Activated T-cell treated with anti-CD3 and anti-CD28 coated beads, Interleukin-2, amount 50 U/mL, for 24 hours (primary cell): ENCODE measurements at regions not wholly inside any gene's neighbourhood (a gene's known extent, or its start where the extent isn't known, plus 50 kb on each side); places are given as distances from the start of the nearest gene placed in this dataset.

Experiments
- DNase-seq: peaks from one replicate; pipeline ENCODE4 v3.0.0-alpha.2; 2020
- H3K27ac Mint-ChIP-seq: 2 replicates; pipeline ENCODE4 v1.8.0; 2020; ENCODE audit warnings: mild to moderate bottlenecking, mixed read lengths
- H3K27me3 Mint-ChIP-seq: 2 replicates; pipeline ENCODE4 v1.8.0; 2020; ENCODE audit warnings: mixed read lengths
- H3K36me3 Mint-ChIP-seq: 2 replicates; pipeline ENCODE4 v1.8.0; 2020; ENCODE audit warnings: low read depth, mixed read lengths
- H3K4me1 Mint-ChIP-seq: 2 replicates; pipeline ENCODE4 v1.8.0; 2020; ENCODE audit warnings: low read depth, mixed read lengths
- H3K4me3 Mint-ChIP-seq: 2 replicates; pipeline ENCODE4 v1.8.0; 2020; ENCODE audit warnings: mild to moderate bottlenecking, moderate library complexity, mixed read lengths
- H3K9me3 Mint-ChIP-seq: 2 replicates; pipeline ENCODE4 v1.8.0; 2020; ENCODE audit warnings: mixed read lengths

- Mint-ChIP-seq H3K4me1 (no peaks in the 10 kb centered on the region), H3K27me3 (no peaks in the 10 kb centered on the region), H3K9me3 (no peaks in the 10 kb centered on the region), H3K4me3 (no peak overlapping the region), H3K27ac (no peak overlapping the region), H3K36me3 (no peaks in the 10 kb centered on the region)
- no peak for DNase-seq
Measured at GRCh38 chr21:28339403-28339802, 653.3 kb downstream of the LTN1 start.

DNA sequence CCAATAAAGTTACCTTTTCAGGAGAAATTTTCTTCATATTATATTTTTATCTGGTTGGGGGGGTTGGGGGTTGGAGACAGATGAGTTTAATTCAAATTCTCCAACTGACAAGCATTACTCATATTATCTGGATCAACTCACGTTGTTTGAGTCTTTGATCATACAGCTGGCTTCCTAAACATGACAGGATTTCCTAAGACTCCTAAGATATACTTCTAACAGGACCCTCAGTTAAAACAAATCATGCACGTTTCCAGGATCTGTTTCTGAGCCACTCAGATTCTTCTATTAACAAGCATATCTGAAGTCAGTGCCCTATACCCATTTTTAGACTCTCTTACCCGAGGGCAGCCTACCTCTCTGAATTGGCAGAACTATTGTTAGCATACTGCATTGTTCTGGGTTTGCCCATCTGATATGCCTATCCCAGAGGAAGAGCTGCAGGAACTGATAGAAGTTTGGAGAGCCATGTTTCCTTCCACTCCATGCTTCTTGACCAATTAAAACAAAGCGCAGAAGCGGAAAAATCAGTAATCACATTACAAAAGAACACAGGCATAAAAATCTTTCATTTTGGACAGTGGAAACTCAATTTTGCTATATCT, 653.9 kb downstream of the LTN1 start:
- DNase-seq = no peak
- Mint-ChIP-seq H3K36me3 (no peaks in the 10 kb centered on the region), H3K9me3 (no peaks in the 10 kb centered on the region), H3K4me3 (no peak overlapping the region), H3K27ac (no peak overlapping the region), H3K27me3 (no peaks in the 10 kb centered on the region), H3K4me1 (no peaks in the 10 kb centered on the region)

DNA sequence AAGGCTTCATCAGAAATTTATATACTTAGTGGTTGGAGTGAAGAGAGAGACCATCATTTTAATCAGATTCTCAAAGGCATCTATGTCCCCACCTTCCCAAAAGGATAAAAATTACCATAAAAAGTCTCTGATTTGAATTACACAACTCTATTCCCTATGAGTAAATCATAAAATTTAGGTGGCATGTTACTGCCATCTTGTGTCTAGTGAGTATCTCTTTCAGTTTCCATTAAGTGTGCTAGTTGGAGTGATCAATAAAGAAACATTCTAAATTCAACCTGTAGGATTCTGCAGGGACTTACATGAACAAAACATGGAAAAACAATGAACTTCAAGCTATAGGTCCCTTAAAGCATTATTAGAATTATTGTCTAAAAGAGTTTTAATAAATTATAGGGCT, 655.4 kb downstream of the LTN1 start:
- no peaks in the 10 kb centered on the region for H3K27me3 Mint-ChIP-seq
- no peak for DNase-seq
- no peak overlapping the region for H3K4me3 Mint-ChIP-seq
- H3K36me3 Mint-ChIP-seq = no peaks in the 10 kb centered on the region
- H3K4me1 Mint-ChIP-seq = no peaks in the 10 kb centered on the region
- H3K9me3 Mint-ChIP-seq = no peaks in the 10 kb centered on the region
- H3K27ac Mint-ChIP-seq = no peak overlapping the region

- no peak overlapping the region for H3K4me3 Mint-ChIP-seq
- no peak overlapping the region for H3K27ac Mint-ChIP-seq
- no peak for DNase-seq
Measured at GRCh38 chr21:28336314-28336713, 656.4 kb downstream of the LTN1 start.

DNA sequence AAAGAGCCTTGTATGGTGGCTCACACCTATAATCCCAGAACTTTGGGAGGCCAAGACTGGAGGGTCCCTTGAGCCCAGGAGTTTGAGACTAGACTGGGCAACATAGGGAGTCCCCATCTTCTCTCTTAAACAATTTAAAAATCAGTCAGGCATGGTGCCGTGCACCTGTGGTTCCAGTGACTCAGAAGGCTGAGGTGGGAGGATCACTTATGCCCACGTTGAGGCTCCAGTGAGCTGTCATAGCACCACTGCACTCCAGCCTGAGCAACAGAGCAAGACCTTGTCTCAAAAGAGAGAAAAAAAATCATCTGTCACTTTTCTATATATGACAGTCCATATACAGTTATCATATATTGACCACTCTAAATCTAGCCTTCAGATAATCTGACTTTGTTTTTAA, 658.3 kb downstream of the LTN1 start:
- no peaks in the 10 kb centered on the region for H3K36me3 Mint-ChIP-seq
- H3K27ac Mint-ChIP-seq = no peak overlapping the region
- H3K4me1 Mint-ChIP-seq = no peaks in the 10 kb centered on the region
- no peak overlapping the region for H3K4me3 Mint-ChIP-seq
- H3K9me3 Mint-ChIP-seq = peaks cover 2% of the 10 kb centered on the region
- H3K27me3 Mint-ChIP-seq = no peaks in the 10 kb centered on the region
- DNase-seq = no peak

More at GRCh38 chr21:28336314-28336713, 656.4 kb downstream of the LTN1 start:
- Mint-ChIP-seq H3K27me3 (no peaks in the 10 kb centered on the region), H3K9me3 (no peaks in the 10 kb centered on the region), H3K4me1 (no peaks in the 10 kb centered on the region), H3K36me3 (no peaks in the 10 kb centered on the region)

GRCh38 chr21:28333578-28334075, 659.0 kb downstream of the LTN1 start:
- Mint-ChIP-seq H3K4me1 (no peaks in the 10 kb centered on the region), H3K27me3 (no peaks in the 10 kb centered on the region), H3K27ac (no peak overlapping the region), H3K4me3 (no peak overlapping the region), H3K36me3 (no peaks in the 10 kb centered on the region), H3K9me3 (peaks cover 6% of the 10 kb centered on the region)
- no peak for DNase-seq

DNA sequence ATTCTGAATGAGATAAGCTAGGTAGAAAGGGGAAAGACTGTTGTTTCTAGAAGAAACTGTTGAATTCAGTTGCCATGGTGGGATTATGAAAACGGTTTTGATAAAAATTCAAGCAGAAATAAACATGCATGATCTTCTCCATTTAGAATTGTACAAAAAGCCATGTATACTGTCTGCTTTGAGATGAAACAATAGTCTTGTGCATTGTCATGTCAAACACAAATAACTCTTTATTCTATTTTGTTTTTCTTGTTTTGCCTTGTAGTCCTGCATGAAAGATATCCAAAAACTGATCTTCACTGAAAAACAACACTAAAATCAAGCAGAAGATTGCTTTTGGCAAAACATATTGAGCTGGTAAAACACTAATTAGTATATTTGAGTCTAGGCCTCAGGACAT, 659.9 kb downstream of the LTN1 start:
- Mint-ChIP-seq H3K27ac (no peak overlapping the region), H3K9me3 (peaks cover 7% of the 10 kb centered on the region), H3K4me1 (no peaks in the 10 kb centered on the region), H3K27me3 (no peaks in the 10 kb centered on the region), H3K36me3 (no peaks in the 10 kb centered on the region), H3K4me3 (no peak overlapping the region)
- no peak for DNase-seq

DNA sequence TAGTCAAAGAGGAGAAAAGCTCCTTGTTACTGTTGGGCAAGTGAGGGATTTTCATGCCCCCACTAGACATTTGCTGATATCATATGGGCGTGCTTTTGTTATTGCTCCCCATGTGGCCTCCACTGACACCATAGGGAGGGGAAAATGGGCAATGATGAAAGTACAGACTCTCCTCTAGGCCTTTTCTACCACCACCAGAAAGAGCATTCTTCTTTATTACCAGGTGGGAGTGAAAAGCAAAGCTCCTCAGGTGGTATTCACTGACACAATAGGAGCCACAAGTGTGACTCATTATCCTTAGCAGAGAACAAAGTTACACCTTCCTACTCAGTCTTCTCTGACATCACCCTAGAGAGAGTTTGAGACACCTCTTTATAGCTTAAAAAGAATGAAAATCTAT, 667.1 kb downstream of the LTN1 start:
- no peak overlapping the region for H3K4me3 Mint-ChIP-seq
- no peaks in the 10 kb centered on the region for H3K4me1 Mint-ChIP-seq
- no peaks in the 10 kb centered on the region for H3K36me3 Mint-ChIP-seq
- H3K27ac Mint-ChIP-seq = no peak overlapping the region
- no peak for DNase-seq
- peaks cover 5% of the 10 kb centered on the region for H3K9me3 Mint-ChIP-seq
- no peaks in the 10 kb centered on the region for H3K27me3 Mint-ChIP-seq

DNA sequence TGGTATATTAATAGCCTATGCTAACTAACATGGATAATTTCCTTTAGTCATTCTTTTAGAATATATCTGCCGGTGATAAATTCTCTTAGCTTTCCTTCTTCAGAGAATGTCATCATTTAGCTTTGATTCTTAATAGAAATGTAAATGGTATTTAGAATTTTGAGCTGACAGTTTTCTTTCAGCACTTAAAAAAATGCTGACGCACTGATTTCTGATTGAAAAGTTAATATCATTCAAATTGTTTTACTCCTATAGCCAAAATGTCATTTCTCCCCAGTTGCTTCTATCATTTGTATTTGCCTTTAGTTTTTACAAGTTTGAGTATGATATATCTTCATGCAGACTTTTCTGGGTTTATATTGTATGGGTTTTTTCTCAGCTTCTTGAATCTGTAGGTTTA, 668.0 kb downstream of the LTN1 start:
- Mint-ChIP-seq H3K36me3 (no peaks in the 10 kb centered on the region), H3K27me3 (no peaks in the 10 kb centered on the region), H3K4me1 (no peaks in the 10 kb centered on the region), H3K9me3 (peaks cover 5% of the 10 kb centered on the region), H3K4me3 (no peak overlapping the region), H3K27ac (no peak overlapping the region)
- no peak for DNase-seq

DNA sequence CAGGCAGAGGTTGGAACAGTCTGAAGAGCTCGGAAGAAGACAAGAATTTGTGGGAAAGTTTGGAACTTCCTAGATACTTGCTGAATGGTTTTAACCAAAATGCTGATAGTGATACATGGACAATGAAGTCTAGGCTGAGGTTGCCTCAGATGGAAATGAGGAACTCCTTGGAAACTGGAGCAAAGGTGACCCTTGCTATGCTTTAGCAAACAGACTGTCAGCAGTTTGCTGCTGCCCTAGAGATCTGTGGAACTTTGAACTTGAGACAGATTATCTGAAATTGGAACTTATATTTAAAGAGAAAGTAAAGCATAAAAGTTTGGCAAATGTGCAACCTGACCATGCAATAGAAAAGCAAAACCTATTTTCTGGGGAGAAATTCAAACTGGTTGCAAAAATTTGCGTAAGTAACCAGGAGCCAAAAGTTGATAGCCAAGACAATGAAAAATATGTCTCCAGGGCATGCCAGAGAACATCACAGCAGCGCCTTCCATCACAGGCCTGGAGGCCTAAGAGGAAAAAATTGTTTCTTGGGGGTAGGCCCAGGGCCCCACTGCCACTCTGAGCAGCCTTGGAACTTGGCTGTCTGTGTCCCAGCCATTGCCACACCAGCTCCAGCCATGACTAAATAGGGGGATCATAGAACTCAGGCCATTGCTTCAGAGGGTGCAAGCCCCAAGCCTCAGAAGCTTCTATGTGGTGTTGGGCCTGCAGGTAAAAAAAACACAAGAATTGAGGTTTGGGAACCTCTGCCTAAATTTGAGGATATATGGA, 675.3 kb downstream of the LTN1 start:
- H3K4me3 Mint-ChIP-seq = no peak overlapping the region
- H3K4me1 Mint-ChIP-seq = no peaks in the 10 kb centered on the region
- H3K27ac Mint-ChIP-seq = no peak overlapping the region
- peaks cover 3% of the 10 kb centered on the region for H3K9me3 Mint-ChIP-seq
- no peaks in the 10 kb centered on the region for H3K27me3 Mint-ChIP-seq
- no peaks in the 10 kb centered on the region for H3K36me3 Mint-ChIP-seq
- no peak for DNase-seq

DNA sequence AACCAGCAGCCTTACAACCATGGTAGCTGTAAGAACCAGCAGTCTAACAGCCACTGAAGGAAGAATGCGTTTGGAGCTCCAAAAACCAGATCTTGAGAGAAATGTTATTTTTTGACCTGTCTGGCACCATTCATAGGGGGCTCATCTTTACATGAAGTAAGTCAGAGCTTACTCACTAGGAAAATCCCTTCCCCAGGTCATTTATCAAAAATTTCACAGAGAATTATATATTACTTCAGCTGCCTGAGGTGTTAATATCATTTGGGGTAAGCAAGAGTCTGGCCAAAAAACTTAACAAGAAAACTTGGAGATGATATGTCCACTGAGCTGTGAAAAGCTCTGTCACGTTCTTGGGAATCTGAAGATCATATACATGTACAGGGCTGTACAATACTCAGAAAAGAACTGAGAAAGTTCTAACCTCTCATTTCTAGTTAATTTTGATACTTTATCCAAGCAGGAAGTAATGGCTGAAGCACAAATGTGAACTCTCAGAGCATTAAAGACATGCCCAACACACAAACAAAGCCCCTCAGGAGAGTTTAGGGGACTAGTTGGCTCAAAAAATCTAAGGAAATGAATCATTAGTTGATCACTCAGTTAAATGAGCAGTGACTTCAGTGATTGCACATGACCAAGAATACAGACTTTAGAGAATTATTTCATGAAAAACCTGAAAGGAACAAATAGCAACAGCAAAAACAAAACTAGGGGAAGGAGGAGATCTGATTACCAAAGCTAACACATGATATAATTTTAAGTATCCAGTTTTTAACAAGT, 681.1 kb downstream of the LTN1 start:
- Mint-ChIP-seq H3K4me3 (no peak overlapping the region), H3K27ac (no peak overlapping the region), H3K4me1 (no peaks in the 10 kb centered on the region), H3K27me3 (no peaks in the 10 kb centered on the region), H3K36me3 (no peaks in the 10 kb centered on the region), H3K9me3 (peaks cover 6% of the 10 kb centered on the region)
- DNase-seq = no peak

DNA sequence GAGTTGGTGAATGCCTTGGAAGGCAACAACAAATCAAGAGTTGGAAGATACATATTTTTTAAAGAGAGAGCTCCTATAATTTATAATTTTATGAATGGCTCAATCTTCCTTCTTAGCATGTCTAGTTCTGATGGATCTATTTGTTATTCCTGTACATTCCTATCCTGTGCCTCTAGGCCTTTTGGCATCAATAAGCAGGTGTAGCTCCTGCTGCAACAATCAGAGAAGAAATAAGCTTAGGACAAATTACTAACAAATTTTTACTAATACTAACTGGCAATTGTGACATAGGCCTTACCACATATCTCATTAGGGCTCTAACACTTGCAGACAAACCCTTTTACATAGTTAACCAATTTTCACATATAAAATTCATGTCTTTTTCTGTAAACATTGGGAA, 682.0 kb downstream of the LTN1 start:
- DNase-seq = no peak
- H3K27me3 Mint-ChIP-seq = no peaks in the 10 kb centered on the region
- H3K4me1 Mint-ChIP-seq = no peaks in the 10 kb centered on the region
- H3K4me3 Mint-ChIP-seq = no peak overlapping the region
- peaks cover 6% of the 10 kb centered on the region for H3K9me3 Mint-ChIP-seq
- no peak overlapping the region for H3K27ac Mint-ChIP-seq
- no peaks in the 10 kb centered on the region for H3K36me3 Mint-ChIP-seq

- no peaks in the 10 kb centered on the region for H3K27me3 Mint-ChIP-seq
- no peak for DNase-seq
- no peaks in the 10 kb centered on the region for H3K4me1 Mint-ChIP-seq
- H3K36me3 Mint-ChIP-seq = no peaks in the 10 kb centered on the region
- H3K4me3 Mint-ChIP-seq = no peak overlapping the region
- peaks cover 6% of the 10 kb centered on the region for H3K9me3 Mint-ChIP-seq
- H3K27ac Mint-ChIP-seq = no peak overlapping the region
Measured at GRCh38 chr21:28310171-28310685, 682.4 kb downstream of the LTN1 start.

DNA sequence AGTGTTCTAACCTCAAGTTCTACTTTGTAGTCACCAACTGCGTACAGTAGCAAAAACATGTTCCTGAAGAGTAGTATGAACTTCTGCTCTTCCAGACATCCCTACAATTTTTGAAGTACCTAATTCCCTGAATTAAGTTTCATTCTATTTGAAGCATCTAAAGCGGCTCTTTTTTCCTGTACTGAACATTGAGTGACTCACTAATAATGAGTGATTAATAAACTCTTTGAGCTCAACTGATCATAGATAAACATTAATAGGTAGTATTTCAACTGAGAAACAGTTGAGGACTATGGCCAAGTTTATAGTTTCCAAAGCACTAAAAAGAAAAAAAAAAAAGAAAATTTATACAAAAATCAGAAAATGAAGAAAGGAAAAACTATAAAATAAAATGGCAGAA, 683.1 kb downstream of the LTN1 start:
- Mint-ChIP-seq H3K9me3 (peaks cover 6% of the 10 kb centered on the region), H3K27ac (no peak overlapping the region), H3K27me3 (no peaks in the 10 kb centered on the region), H3K4me1 (no peaks in the 10 kb centered on the region), H3K36me3 (no peaks in the 10 kb centered on the region), H3K4me3 (no peak overlapping the region)
- no peak for DNase-seq

- Mint-ChIP-seq H3K9me3 (peaks cover 6% of the 10 kb centered on the region), H3K27me3 (no peaks in the 10 kb centered on the region)
Measured at GRCh38 chr21:28308516-28308915, 684.2 kb downstream of the LTN1 start.

More at GRCh38 chr21:28308516-28308915, 684.2 kb downstream of the LTN1 start:
- no peak overlapping the region for H3K4me3 Mint-ChIP-seq
- DNase-seq = no peak
- no peaks in the 10 kb centered on the region for H3K4me1 Mint-ChIP-seq
- no peaks in the 10 kb centered on the region for H3K36me3 Mint-ChIP-seq
- no peak overlapping the region for H3K27ac Mint-ChIP-seq
